ENCODE measurements at regions not wholly inside any gene's neighbourhood (a gene's known extent, or its start where the extent isn't known, plus 50 kb on each side); places are given as distances from the start of the nearest gene placed in this dataset.

DNA sequence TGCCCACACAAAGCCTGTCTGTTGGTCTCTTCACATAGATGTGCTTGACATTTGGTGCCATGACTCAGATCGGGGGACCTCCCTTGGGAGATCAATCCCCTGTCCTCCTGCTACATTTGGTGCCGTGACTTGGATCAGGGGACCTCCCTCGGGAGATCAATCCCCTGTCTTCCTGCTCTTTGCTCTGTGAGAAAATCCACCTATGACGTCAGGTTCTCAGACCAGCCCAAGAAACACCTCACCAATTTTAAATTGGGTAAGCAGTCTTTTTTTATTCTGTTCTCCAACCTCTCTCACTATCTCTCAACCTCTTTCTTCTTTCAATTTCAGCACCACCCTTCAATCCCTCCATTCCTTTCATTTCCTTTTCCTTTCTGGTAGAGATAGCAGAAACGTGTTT lies 159.6 kb upstream of the AGTR2 start:
- TF ChIP-seq ISL1 (CRISPR knock-in tag; IDR thresholded peaks at IDR 0.05) (no peak), TOX (CRISPR knock-in tag; IDR thresholded peaks at IDR 0.05; ENCODE audit: borderline replicate concordance) (no peak)
- TF ChIP-seq, protein P1, sequence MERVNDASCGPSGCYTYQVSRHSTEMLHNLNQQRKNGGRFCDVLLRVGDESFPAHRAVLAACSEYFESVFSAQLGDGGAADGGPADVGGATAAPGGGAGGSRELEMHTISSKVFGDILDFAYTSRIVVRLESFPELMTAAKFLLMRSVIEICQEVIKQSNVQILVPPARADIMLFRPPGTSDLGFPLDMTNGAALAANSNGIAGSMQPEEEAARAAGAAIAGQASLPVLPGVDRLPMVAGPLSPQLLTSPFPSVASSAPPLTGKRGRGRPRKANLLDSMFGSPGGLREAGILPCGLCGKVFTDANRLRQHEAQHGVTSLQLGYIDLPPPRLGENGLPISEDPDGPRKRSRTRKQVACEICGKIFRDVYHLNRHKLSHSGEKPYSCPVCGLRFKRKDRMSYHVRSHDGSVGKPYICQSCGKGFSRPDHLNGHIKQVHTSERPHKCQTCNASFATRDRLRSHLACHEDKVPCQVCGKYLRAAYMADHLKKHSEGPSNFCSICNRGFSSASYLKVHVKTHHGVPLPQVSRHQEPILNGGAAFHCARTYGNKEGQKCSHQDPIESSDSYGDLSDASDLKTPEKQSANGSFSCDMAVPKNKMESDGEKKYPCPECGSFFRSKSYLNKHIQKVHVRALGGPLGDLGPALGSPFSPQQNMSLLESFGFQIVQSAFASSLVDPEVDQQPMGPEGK (CRISPR knock-in tag; IDR thresholded peaks at IDR 0.05; ENCODE audit: borderline replicate concordance): no peak
